ENCODE measurements at regions not wholly inside any gene's neighbourhood (a gene's known extent, or its start where the extent isn't known, plus 50 kb on each side); places are given as distances from the start of the nearest gene placed in this dataset.

DNA sequence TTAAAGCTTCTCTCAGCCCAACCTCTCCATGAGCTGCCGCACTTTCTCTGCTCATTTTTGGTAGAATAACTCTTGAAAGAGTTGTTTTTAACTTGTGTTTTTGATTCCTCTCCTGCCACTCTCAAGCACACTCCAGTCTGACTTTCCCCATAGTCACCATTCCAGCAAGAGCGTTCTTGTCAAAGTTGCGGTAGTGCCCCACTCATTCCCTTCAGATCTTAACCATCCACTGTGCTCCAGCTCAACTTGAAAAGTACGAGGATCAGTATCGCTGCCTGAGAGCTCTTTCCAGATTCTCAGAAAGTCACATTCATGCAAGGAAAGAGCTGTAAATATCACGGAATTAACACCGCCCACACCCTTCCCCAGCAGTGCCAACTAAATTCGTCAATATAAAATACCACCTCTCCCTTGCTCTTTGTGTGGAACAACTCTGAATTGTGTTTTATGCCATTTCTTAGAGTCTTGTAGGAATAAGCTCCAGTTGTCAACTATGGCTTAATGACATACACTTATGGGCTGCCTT is 59.7 kb upstream of the IL15 start:
- TF ChIP-seq POLR2AphosphoS5 (IDR thresholded peaks at IDR 0.05; ENCODE audit: borderline replicate concordance, low read depth, low read length) (no peak), EZH2 (IDR thresholded peaks at IDR 0.05) (no peak)

All from SK-N-MC (cell line).